Esophagus muscularis mucosa (tissue), 3 donors: ENCODE measurements at regions not wholly inside any gene's neighbourhood (a gene's known extent, or its start where the extent isn't known, plus 50 kb on each side); places are given as distances from the start of the nearest gene placed in this dataset.

Source experiments
- CTCF ChIP-seq, 3 experiments: fragments of 200-600 bp in 2 of 3; fragments of 450-650 bp in 1 of 3; sonication (generic) in 2 of 3; IDR thresholded peaks; one replicate each; pipeline ENCODE4 v1.5.1; 2017 to 2019; ENCODE audit warnings: antibody characterized with exemption in 3 of 3, mild to moderate bottlenecking in 2 of 3, moderate library complexity in 1 of 3
- POLR2A ChIP-seq: fragments of 450-650 bp; IDR thresholded peaks from one replicate; pipeline ENCODE4 v1.6.1; 2017; ENCODE audit warnings: antibody characterized with exemption, moderate library complexity, mild to moderate bottlenecking, low read depth
- POLR2AphosphoS5 ChIP-seq, 2 donors: sonication (generic); formaldehyde crosslinking; IDR thresholded peaks; one replicate each; pipeline ENCODE4 v1.6.1; 2017; ENCODE audit warnings: antibody characterized with exemption in 2 of 2

- no peak for TF ChIP-seq POLR2A
- no peak for TF ChIP-seq CTCF (IDR thresholded peaks at IDR 0.05)
- TF ChIP-seq POLR2AphosphoS5 (IDR thresholded peaks at IDR 0.05) = no peak
Measured at GRCh38 chr11:21912285-21912684, 280.6 kb upstream of the ANO5 start.
